Astrocyte (in vitro differentiated cells and primary cell): ENCODE measurements at regions not wholly inside any gene's neighbourhood (a gene's known extent, or its start where the extent isn't known, plus 50 kb on each side); places are given as distances from the start of the nearest gene placed in this dataset.

ENCODE experiments used
- DNase-seq: peaks from one replicate; pipeline ENCODE4 v3.0.0-alpha.2; 2010; ENCODE audit warnings: low read depth
- FAIRE-seq: peaks from 2 replicates; lab custom pipeline; 2011; peaks lifted over from hg19 to GRCh38; lab: Jason Lieb, UNC
- H2AFZ ChIP-seq: 2 replicates; pipeline ENCODE4 v1.6.0; 2012; ENCODE audit warnings: low read depth, low read length, inconsistent platforms
- H3K27ac ChIP-seq: 2 replicates; pipeline ENCODE4 v1.5.1; 2011; ENCODE audit warnings: low read depth, low read length, inconsistent platforms
- H3K27me3 ChIP-seq: 2 replicates; pipeline ENCODE4 v1.6.0; 2011; ENCODE audit warnings: low read length, inconsistent platforms; ENCODE audit not compliant: insufficient read depth
- H3K36me3 ChIP-seq: 2 replicates; pipeline ENCODE4 v1.5.1; 2011; ENCODE audit warnings: low read length, inconsistent platforms; ENCODE audit not compliant: insufficient read depth
- H3K4me1 ChIP-seq: 2 replicates; pipeline ENCODE4 v1.5.1; 2011; ENCODE audit warnings: low read length, inconsistent platforms; ENCODE audit not compliant: insufficient read depth
- H3K4me2 ChIP-seq: 2 replicates; pipeline ENCODE4 v1.6.0; 2012; ENCODE audit warnings: low read length, inconsistent platforms
- H3K4me3 ChIP-seq: 2 replicates; pipeline ENCODE4 v1.5.1; 2011; ENCODE audit warnings: low read depth, mild to moderate bottlenecking, low read length, inconsistent platforms; ENCODE audit not compliant: insufficient read depth
- H3K79me2 ChIP-seq: 2 replicates; pipeline ENCODE4 v1.6.0; 2012; ENCODE audit warnings: mild to moderate bottlenecking, low read length, inconsistent platforms; ENCODE audit not compliant: insufficient read depth
- H3K9ac ChIP-seq: 2 replicates; pipeline ENCODE4 v1.6.0; 2012; ENCODE audit warnings: mild to moderate bottlenecking, low read length, inconsistent platforms
- H3K9me3 ChIP-seq: 2 replicates; pipeline ENCODE4 v1.5.1; 2012; ENCODE audit warnings: low read depth, mild to moderate bottlenecking, low read length, inconsistent platforms; ENCODE audit not compliant: insufficient read depth
- H4K20me1 ChIP-seq: 2 replicates; pipeline ENCODE4 v1.6.0; 2012; ENCODE audit warnings: low read length, inconsistent platforms; ENCODE audit not compliant: insufficient read depth
- H3K27ac Mint-ChIP-seq: one replicate; pipeline ENCODE4 v1.8.0; 2021; ENCODE audit warnings: mild to moderate bottlenecking, mixed read lengths; ENCODE audit not compliant: unreplicated experiment
- H3K27me3 Mint-ChIP-seq: one replicate; pipeline ENCODE4 v1.8.0; 2021; ENCODE audit warnings: low read depth, mixed read lengths; ENCODE audit not compliant: unreplicated experiment
- H3K36me3 Mint-ChIP-seq: one replicate; pipeline ENCODE4 v1.8.0; 2021; ENCODE audit warnings: low read depth, mixed read lengths; ENCODE audit not compliant: unreplicated experiment
- H3K4me1 Mint-ChIP-seq: one replicate; pipeline ENCODE4 v1.8.0; 2021; ENCODE audit warnings: low read depth, mixed read lengths; ENCODE audit not compliant: unreplicated experiment
- H3K4me3 Mint-ChIP-seq: one replicate; pipeline ENCODE4 v1.8.0; 2021; ENCODE audit warnings: mild to moderate bottlenecking, moderate library complexity, mixed read lengths; ENCODE audit not compliant: unreplicated experiment
- H3K9me3 Mint-ChIP-seq: one replicate; pipeline ENCODE4 v1.8.0; 2021; ENCODE audit warnings: mild to moderate bottlenecking, mixed read lengths; ENCODE audit not compliant: unreplicated experiment
- EZH2 ChIP-seq: IDR thresholded peaks from 2 replicates; pipeline ENCODE4 v1.6.1; 2012; ENCODE audit warnings: mild to moderate bottlenecking, low read length, inconsistent platforms; ENCODE audit not compliant: insufficient read depth
- TF ChIP-seq, protein P1 (sequence below): IDR thresholded peaks from 2 replicates; pipeline ENCODE4 v1.5.1; 2011; ENCODE audit warnings: low read depth, mild to moderate bottlenecking, inconsistent platforms, low read length, moderate library complexity; ENCODE audit not compliant: insufficient read depth

- Histone ChIP-seq H3K4me1 (no peaks in the 10 kb centered on the region), H3K9me3 (no peaks in the 10 kb centered on the region), H2AFZ (no peak overlapping the region), H3K79me2 (no peaks in the 10 kb centered on the region), H3K36me3 (no peaks in the 10 kb centered on the region), H3K9ac (no peak overlapping the region), H3K27me3 (no peaks in the 10 kb centered on the region), H3K27ac (no peak overlapping the region), H3K4me3 (no peak overlapping the region), H3K4me2 (no peak overlapping the region), H4K20me1 (no peaks in the 10 kb centered on the region)
- DNase-seq, result no peak
- no peak overlapping the region for H3K27ac Mint-ChIP-seq
- no peak for TF ChIP-seq EZH2
- TF ChIP-seq, protein P1, sequence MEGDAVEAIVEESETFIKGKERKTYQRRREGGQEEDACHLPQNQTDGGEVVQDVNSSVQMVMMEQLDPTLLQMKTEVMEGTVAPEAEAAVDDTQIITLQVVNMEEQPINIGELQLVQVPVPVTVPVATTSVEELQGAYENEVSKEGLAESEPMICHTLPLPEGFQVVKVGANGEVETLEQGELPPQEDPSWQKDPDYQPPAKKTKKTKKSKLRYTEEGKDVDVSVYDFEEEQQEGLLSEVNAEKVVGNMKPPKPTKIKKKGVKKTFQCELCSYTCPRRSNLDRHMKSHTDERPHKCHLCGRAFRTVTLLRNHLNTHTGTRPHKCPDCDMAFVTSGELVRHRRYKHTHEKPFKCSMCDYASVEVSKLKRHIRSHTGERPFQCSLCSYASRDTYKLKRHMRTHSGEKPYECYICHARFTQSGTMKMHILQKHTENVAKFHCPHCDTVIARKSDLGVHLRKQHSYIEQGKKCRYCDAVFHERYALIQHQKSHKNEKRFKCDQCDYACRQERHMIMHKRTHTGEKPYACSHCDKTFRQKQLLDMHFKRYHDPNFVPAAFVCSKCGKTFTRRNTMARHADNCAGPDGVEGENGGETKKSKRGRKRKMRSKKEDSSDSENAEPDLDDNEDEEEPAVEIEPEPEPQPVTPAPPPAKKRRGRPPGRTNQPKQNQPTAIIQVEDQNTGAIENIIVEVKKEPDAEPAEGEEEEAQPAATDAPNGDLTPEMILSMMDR, result no peak
- H3K4me1 Mint-ChIP-seq, result no peaks in the 10 kb centered on the region
- no peak for FAIRE-seq
- H3K36me3 Mint-ChIP-seq, result no peaks in the 10 kb centered on the region
- no peaks in the 10 kb centered on the region for H3K27me3 Mint-ChIP-seq
- H3K4me3 Mint-ChIP-seq, result no peak overlapping the region
- no peaks in the 10 kb centered on the region for H3K9me3 Mint-ChIP-seq
Measured at GRCh38 chr1:193348091-193348768, 161.8 kb upstream of the B3GALT2 start.

GRCh38 chr1:193346085-193346484 lies 159.7 kb upstream of the B3GALT2 start:
- no peak overlapping the region for H3K27ac Mint-ChIP-seq
- DNase-seq (no peak), FAIRE-seq (no peak)
- H3K4me3 Mint-ChIP-seq, result no peak overlapping the region
- no peaks in the 10 kb centered on the region for H3K4me1 ChIP-seq
- H3K36me3 Mint-ChIP-seq, result no peaks in the 10 kb centered on the region
- H3K27me3 Mint-ChIP-seq, result no peaks in the 10 kb centered on the region
- no peak overlapping the region for H3K9ac ChIP-seq
- H3K27me3 ChIP-seq, result no peaks in the 10 kb centered on the region
- no peak for TF ChIP-seq EZH2
- TF ChIP-seq, protein P1, result no peak
- H3K9me3 ChIP-seq, result no peaks in the 10 kb centered on the region
- H3K27ac ChIP-seq, result no peak overlapping the region
- no peaks in the 10 kb centered on the region for H4K20me1 ChIP-seq
- H2AFZ ChIP-seq, result no peak overlapping the region
- H3K79me2 ChIP-seq, result no peaks in the 10 kb centered on the region
- H3K9me3 Mint-ChIP-seq, result no peaks in the 10 kb centered on the region
- H3K4me1 Mint-ChIP-seq, result no peaks in the 10 kb centered on the region
- H3K4me2 ChIP-seq, result no peak overlapping the region
- no peak overlapping the region for H3K4me3 ChIP-seq
- no peaks in the 10 kb centered on the region for H3K36me3 ChIP-seq

GRCh38 chr1:193342811-193343210 lies 156.4 kb upstream of the B3GALT2 start:
- Mint-ChIP-seq H3K36me3 (no peaks in the 10 kb centered on the region), H3K27ac (no peak overlapping the region), H3K4me3 (no peak overlapping the region), H3K9me3 (peaks cover 2% of the 10 kb centered on the region), H3K27me3 (no peaks in the 10 kb centered on the region), H3K4me1 (no peaks in the 10 kb centered on the region)
- H3K9me3 ChIP-seq, result no peaks in the 10 kb centered on the region
- H3K27me3 ChIP-seq, result no peaks in the 10 kb centered on the region
- no peaks in the 10 kb centered on the region for H3K4me1 ChIP-seq
- H3K36me3 ChIP-seq, result no peaks in the 10 kb centered on the region
- no peak overlapping the region for H2AFZ ChIP-seq
- no peak overlapping the region for H3K4me3 ChIP-seq
- H3K4me2 ChIP-seq, result no peak overlapping the region
- no peaks in the 10 kb centered on the region for H3K79me2 ChIP-seq
- no peak overlapping the region for H3K27ac ChIP-seq
- no peak for TF ChIP-seq EZH2
- TF ChIP-seq, protein P1, result no peak
- no peak overlapping the region for H3K9ac ChIP-seq
- no peaks in the 10 kb centered on the region for H4K20me1 ChIP-seq
- FAIRE-seq, result no peak
- no peak for DNase-seq
